ENCODE measurements at regions not wholly inside any gene's neighbourhood (a gene's known extent, or its start where the extent isn't known, plus 50 kb on each side); places are given as distances from the start of the nearest gene placed in this dataset.
A peak's percentile ranks its signal among the peaks of the same experiment; 100 is the strongest.
"Not testable (repeated sequence)": the region's sequence is repeated elsewhere in the genome, so short reads cannot be mapped to it uniquely, and the experiment has no call there.

DNA sequence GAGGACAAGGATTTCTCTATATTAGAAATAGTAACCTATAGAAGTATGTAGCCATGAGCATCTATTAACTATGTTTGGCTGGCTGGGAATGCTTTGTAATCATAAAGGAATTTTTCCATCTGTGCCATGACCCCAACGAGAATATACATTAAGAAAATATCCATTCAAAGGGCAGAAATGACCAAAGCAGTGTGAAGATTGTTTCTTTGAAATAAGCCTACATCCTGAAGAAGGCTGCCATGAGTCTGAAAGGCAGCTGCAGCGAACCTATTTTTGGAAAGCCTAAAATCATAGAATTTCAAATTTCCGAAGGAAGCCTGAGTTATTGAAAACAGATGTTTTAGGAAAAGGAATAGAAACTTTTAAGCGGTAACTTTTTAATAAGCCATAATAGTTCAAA, 244.2 kb upstream of the FOXK1 start:
- no peak for DNase-seq (ENCODE audit: low read depth)

DNA sequence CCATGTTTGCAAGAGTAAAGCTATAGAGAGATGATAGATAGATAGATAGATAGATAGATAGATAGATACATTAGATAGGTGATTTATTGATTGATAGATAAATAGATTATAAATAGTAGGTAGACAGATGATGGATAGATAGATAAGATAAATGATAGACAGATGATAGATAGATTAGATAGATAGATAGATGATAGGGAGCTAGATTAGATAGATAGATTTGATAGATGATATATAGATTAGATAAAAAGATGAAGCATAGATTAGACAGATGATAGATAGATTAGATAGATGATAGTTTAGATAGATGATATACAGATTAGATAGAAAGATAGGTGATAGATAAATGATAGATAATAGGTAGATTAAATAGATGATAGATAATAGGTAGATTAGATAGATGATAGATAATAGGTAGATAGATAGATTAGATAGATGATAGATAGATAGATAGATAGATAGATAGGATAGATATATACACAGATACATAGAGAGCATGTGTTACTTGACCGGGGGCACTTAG, 243.3 kb upstream of the FOXK1 start:
- no peak for DNase-seq (ENCODE audit: low read depth)

- no peak for DNase-seq (ENCODE audit: low read depth)
Measured at GRCh38 chr7:4439444-4439843, 242.7 kb upstream of the FOXK1 start.

GRCh38 chr7:4444106-4444505, 238.0 kb upstream of the FOXK1 start:
- no peak for DNase-seq (ENCODE audit: low read depth)

DNA sequence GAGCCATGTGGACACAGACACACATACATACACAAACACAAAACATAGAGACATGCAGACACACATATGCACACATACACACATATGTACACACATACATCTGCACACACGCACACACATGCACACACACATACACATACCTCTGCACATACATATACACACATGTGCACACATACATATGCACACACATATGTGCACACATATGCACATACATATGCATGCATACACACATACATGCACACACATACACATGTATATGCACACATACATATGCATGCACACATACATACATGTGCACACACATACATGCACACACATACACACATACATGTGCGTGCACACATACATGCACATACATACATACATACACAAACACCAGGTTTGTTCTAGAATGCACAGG, 236.3 kb upstream of the FOXK1 start:
- no peak for DNase-seq (ENCODE audit: low read depth)

- DNase-seq (ENCODE audit: low read depth), result no peak
Measured at GRCh38 chr7:4449263-4449662, 232.8 kb upstream of the FOXK1 start.

- DNase-seq (ENCODE audit: low read depth), result no peak
Measured at GRCh38 chr7:4450483-4450882, 231.6 kb upstream of the FOXK1 start.

DNA sequence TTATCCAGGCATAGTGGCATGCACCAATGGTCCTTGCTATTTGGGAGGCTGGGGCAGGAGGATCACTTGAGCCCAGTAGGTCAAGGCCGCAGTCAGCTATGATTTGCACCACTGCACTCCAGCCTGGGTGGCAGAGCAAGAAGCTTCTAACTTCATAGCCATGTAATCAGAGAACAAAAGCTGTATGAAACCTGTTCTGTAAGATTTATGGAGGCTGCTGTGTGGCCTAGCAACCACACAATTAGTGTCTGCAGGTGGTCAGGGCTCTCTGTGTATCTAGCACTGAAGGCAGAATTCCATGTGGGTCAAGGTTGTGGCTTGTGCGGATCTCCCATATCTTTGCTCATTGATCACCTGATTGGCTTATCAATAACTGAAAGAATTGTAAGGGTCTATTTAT, 221.5 kb upstream of the FOXK1 start:
- no peak for DNase-seq (ENCODE audit: low read depth)

GRCh38 chr7:4461531-4461930, 220.6 kb upstream of the FOXK1 start:
- DNase-seq (ENCODE audit: low read depth), result no peak

DNA sequence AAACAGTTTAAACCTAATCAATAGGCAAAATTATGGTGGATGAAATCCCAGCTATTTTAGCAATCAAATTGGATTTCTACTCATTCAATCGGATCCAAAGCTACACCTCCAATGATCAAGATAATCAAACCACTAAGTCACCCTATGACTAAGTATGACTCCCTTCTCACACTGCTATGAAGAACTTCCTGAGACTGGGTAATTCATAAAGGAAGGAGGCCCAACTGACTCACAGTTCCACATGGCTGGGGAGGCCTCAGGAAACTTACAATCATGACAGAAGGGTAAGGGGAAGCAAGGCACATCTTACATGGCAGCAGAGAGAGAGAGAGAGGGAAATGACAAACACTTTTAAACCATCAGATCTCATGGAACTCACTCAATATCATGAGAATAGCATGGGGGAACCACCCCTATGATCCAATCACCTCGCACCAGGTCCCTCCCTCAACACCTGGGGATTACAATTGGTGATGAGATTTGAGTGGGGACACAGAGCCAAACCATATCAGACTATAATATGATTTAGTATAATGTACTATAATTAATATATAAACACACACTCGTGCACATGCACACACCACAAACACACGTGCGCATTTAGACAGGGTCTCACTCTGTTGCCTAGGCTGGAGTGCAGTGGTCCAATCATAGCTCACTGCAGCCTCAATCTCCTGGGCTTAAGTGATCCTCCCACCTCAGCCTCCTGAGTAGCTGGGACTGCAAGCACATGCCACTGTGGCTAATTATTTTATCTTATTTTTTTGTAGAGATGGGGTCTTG, 213.6 kb upstream of the FOXK1 start:
- no peak for DNase-seq (ENCODE audit: low read depth)

DNA sequence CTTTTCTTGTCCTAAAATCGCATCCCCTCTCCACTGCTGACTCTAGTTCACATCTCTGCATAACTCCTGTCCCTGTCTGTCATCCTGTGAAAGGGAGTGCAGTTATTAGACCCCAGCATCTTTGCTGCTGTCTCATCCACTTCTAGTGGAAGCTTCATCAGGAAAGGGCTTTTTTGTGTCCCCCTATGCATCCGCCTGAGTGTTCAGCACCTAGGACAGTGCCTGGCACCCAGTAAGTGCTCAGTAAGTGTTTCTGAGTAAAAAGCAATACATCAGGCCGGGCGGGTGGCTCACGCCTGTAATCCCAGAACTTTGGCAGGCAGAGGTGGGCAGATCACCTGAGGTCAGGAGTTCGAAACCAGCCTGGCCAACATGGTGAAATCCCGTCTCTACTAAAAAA, 211.8 kb upstream of the FOXK1 start:
- DNase-seq (ENCODE audit: low read depth), result no peak

DNA sequence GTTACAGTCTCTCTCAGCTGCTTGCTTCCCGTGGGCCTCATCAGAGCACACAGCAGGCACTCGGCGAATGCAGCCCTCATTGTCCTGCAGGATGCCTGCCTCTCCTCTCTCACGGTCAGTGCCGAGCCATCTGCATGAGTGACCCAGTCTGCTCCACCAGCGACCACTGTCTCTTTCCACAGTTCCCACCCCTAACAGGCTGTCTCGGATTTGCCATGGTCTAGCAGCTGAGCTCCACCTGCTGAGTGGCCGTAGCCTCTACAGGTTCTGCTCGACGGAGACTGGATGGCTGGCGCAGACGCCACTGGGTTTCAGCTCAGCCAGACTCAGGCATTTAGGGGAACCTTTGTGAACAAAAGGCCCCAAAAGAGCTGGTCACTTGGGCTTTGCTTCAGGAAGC, 209.4 kb upstream of the FOXK1 start:
- no peak for DNase-seq (ENCODE audit: low read depth)

GRCh38 chr7:4479367-4480039, 202.6 kb upstream of the FOXK1 start:
- DNase-seq (ENCODE audit: low read depth), result peak; percentile 65

GRCh38 chr7:4480131-4480530, 202.0 kb upstream of the FOXK1 start:
- not testable (repeated sequence) for DNase-seq (ENCODE audit: low read depth)

GRCh38 chr7:4483851-4484250, 198.2 kb upstream of the FOXK1 start:
- DNase-seq (ENCODE audit: low read depth), result no peak

GRCh38 chr7:4484545-4484944, 197.6 kb upstream of the FOXK1 start:
- DNase-seq (ENCODE audit: low read depth), result no peak

DNA sequence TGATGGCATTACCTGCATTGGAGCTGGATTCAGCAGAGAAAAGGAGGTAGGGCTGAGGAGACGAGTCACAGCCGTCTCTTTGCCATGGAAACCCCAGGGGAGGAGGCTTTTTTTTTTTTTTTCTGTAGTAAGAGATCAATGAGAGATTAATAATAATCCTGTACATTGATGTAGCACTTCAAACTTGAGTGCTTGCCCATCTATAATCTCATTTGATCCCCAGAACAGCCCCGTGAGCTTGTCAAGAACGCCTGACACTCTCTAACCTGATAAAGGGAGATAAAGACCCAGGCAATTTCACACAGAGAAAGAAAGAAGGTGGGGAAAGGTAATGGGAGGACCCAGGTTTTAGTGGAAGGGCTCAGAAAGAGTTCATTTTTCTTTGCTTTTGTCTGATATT, 195.2 kb upstream of the FOXK1 start:
- no peak for DNase-seq (ENCODE audit: low read depth)

- DNase-seq (ENCODE audit: low read depth), result not testable (repeated sequence)
Measured at GRCh38 chr7:4496911-4497310, 185.2 kb upstream of the FOXK1 start.

- no peak for DNase-seq (ENCODE audit: low read depth)
Measured at GRCh38 chr7:4500812-4501211, 181.3 kb upstream of the FOXK1 start.

DNA sequence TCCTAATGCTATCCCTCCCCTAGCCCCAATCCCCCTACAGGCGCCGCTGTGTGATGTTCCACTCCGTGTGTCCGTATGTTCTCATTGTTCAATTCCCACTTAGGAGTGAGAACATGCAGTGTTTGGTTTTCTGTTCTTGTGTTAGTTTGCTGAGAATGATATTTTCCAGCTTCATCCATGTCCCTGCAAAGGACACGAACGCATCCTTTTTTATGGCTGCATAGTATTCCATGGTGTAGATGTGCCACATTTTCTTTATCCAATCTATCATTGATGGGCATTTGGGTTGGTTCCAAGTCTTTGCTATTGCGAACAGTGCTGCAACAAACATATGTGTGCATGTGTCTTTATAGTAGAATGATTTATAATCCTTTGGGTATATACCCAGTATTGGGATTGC, 174.2 kb upstream of the FOXK1 start:
- not testable (repeated sequence) for DNase-seq (ENCODE audit: low read depth)

DNA sequence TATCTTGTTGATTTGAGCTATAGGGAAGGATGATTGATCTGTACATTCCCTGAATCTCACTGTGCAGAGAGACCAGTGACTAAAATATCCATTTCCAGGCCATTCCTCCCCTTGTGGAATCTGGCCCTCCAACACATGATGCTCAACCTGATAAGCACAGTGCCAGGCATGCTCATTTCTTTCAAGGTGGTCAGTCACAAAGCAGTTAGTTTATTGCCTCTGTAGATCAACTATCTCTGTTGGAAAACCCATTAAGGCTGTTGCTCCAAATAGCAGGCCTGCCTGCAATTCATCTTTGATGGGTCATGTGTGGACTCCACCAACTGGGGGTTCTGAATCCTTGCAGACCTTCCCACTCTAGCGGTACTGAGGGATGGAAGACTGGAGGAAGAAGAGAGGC, 168.6 kb upstream of the FOXK1 start:
- no peak for DNase-seq (ENCODE audit: low read depth)

- DNase-seq (ENCODE audit: low read depth), result no peak
Measured at GRCh38 chr7:4519819-4520520, 162.1 kb upstream of the FOXK1 start.

GRCh38 chr7:4523219-4523618, 158.9 kb upstream of the FOXK1 start:
- DNase-seq (ENCODE audit: low read depth), result no peak

Data from iris pigment epithelial cell (primary cell).